HL-60 (cell line): ENCODE measurements at regions not wholly inside any gene's neighbourhood (a gene's known extent, or its start where the extent isn't known, plus 50 kb on each side); places are given as distances from the start of the nearest gene placed in this dataset.

Source experiments
- TF ChIP-seq, protein P1 (sequence below): IDR thresholded peaks from 2 replicates; pipeline ENCODE4 v1.6.1; 2012; ENCODE audit warnings: low read depth; ENCODE audit not compliant: insufficient replicate concordance
- TF ChIP-seq, protein P2 (sequence below): IDR thresholded peaks from one replicate; pipeline ENCODE4 v1.5.1; 2011; ENCODE audit warnings: low read length, control low read depth, inconsistent platforms; ENCODE audit not compliant: insufficient read depth

DNA sequence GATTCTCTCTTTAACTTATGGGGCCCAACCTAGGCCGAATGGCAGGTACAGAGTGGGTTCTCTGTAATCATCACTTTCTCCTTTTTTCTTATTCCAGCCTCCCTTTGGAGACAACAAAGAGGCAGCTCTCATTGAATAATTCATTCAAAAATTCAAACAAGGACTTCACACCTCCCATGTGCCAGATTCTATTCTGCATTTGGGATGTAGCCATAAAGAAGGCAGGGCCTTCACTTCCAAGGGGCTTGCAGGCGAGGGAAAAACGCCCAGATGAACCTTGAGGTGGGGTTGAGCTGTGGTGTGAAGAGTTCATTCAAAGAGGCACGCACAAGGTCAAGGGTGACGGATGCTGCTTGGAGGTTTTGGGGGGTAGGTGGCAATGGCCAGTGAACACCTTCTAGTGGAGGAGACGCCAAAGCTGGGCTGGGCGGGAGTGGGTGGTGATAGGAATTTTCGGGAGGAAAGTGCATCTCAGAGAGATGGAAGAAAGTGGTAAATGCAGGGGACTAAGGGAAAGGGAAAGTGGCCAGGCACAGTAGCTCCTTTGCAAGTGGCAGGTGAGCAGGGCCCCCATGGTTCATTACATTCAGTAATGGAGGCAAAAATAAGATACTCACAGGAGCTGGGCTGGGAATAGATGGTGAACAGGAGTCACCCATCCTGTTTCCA, 499.6 kb downstream of the MIAT start:
- TF ChIP-seq, protein P1, sequence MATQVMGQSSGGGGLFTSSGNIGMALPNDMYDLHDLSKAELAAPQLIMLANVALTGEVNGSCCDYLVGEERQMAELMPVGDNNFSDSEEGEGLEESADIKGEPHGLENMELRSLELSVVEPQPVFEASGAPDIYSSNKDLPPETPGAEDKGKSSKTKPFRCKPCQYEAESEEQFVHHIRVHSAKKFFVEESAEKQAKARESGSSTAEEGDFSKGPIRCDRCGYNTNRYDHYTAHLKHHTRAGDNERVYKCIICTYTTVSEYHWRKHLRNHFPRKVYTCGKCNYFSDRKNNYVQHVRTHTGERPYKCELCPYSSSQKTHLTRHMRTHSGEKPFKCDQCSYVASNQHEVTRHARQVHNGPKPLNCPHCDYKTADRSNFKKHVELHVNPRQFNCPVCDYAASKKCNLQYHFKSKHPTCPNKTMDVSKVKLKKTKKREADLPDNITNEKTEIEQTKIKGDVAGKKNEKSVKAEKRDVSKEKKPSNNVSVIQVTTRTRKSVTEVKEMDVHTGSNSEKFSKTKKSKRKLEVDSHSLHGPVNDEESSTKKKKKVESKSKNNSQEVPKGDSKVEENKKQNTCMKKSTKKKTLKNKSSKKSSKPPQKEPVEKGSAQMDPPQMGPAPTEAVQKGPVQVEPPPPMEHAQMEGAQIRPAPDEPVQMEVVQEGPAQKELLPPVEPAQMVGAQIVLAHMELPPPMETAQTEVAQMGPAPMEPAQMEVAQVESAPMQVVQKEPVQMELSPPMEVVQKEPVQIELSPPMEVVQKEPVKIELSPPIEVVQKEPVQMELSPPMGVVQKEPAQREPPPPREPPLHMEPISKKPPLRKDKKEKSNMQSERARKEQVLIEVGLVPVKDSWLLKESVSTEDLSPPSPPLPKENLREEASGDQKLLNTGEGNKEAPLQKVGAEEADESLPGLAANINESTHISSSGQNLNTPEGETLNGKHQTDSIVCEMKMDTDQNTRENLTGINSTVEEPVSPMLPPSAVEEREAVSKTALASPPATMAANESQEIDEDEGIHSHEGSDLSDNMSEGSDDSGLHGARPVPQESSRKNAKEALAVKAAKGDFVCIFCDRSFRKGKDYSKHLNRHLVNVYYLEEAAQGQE: no peak
- TF ChIP-seq, protein P2, sequence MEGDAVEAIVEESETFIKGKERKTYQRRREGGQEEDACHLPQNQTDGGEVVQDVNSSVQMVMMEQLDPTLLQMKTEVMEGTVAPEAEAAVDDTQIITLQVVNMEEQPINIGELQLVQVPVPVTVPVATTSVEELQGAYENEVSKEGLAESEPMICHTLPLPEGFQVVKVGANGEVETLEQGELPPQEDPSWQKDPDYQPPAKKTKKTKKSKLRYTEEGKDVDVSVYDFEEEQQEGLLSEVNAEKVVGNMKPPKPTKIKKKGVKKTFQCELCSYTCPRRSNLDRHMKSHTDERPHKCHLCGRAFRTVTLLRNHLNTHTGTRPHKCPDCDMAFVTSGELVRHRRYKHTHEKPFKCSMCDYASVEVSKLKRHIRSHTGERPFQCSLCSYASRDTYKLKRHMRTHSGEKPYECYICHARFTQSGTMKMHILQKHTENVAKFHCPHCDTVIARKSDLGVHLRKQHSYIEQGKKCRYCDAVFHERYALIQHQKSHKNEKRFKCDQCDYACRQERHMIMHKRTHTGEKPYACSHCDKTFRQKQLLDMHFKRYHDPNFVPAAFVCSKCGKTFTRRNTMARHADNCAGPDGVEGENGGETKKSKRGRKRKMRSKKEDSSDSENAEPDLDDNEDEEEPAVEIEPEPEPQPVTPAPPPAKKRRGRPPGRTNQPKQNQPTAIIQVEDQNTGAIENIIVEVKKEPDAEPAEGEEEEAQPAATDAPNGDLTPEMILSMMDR: no peak
